ENCODE measurements at regions not wholly inside any gene's neighbourhood (a gene's known extent, or its start where the extent isn't known, plus 50 kb on each side); places are given as distances from the start of the nearest gene placed in this dataset.
"Not testable (repeated sequence)": the region's sequence is repeated elsewhere in the genome, so short reads cannot be mapped to it uniquely, and the experiment has no call there.

- DNase-seq (ENCODE audit: extremely low read depth in 1 of 2, low read depth in 1 of 2) = peak in 1 of 2 donors; percentile 8
Measured at GRCh38 chr10:23493711-23494110, 54.8 kb downstream of the OTUD1 start.

- DNase-seq (ENCODE audit: extremely low read depth in 1 of 2, low read depth in 1 of 2) = no peak
Measured at GRCh38 chr10:23496727-23497126, 57.9 kb downstream of the OTUD1 start.

- no peak for DNase-seq (ENCODE audit: extremely low read depth in 1 of 2, low read depth in 1 of 2)
Measured at GRCh38 chr10:23499372-23500132, 60.7 kb downstream of the OTUD1 start.

- DNase-seq (ENCODE audit: extremely low read depth in 1 of 2, low read depth in 1 of 2) = no peak
Measured at GRCh38 chr10:23505797-23506465, 67.1 kb downstream of the OTUD1 start.

GRCh38 chr10:23512355-23513058, 73.6 kb downstream of the OTUD1 start:
- no peak for DNase-seq (ENCODE audit: extremely low read depth in 1 of 2, low read depth in 1 of 2)

GRCh38 chr10:23513621-23514020, 74.7 kb downstream of the OTUD1 start:
- DNase-seq (ENCODE audit: extremely low read depth in 1 of 2, low read depth in 1 of 2) = not testable (repeated sequence)

GRCh38 chr10:23514321-23514720, 75.4 kb downstream of the OTUD1 start:
- DNase-seq (ENCODE audit: extremely low read depth in 1 of 2, low read depth in 1 of 2) = no peak

- no peak for DNase-seq (ENCODE audit: extremely low read depth in 1 of 2, low read depth in 1 of 2)
Measured at GRCh38 chr10:23516530-23516929, 77.7 kb downstream of the OTUD1 start.

- DNase-seq (ENCODE audit: extremely low read depth in 1 of 2, low read depth in 1 of 2) = no peak
Measured at GRCh38 chr10:23517155-23517554, 78.3 kb downstream of the OTUD1 start.

- no peak for DNase-seq (ENCODE audit: extremely low read depth in 1 of 2, low read depth in 1 of 2)
Measured at GRCh38 chr10:23521735-23522134, 82.9 kb downstream of the OTUD1 start.

- no peak for DNase-seq (ENCODE audit: extremely low read depth in 1 of 2, low read depth in 1 of 2)
Measured at GRCh38 chr10:23522345-23522744, 83.5 kb downstream of the OTUD1 start.

- no peak for DNase-seq (ENCODE audit: extremely low read depth in 1 of 2, low read depth in 1 of 2)
Measured at GRCh38 chr10:23523251-23523650, 84.4 kb downstream of the OTUD1 start.

- no peak for DNase-seq (ENCODE audit: extremely low read depth in 1 of 2, low read depth in 1 of 2)
Measured at GRCh38 chr10:23525406-23525805, 86.5 kb downstream of the OTUD1 start.

GRCh38 chr10:23528419-23528818, 89.5 kb downstream of the OTUD1 start:
- no peak for DNase-seq (ENCODE audit: extremely low read depth in 1 of 2, low read depth in 1 of 2)

GRCh38 chr10:23529625-23530024, 90.8 kb downstream of the OTUD1 start:
- DNase-seq (ENCODE audit: extremely low read depth in 1 of 2, low read depth in 1 of 2) = no peak

GRCh38 chr10:23530079-23530478, 91.2 kb downstream of the OTUD1 start:
- DNase-seq (ENCODE audit: extremely low read depth in 1 of 2, low read depth in 1 of 2) = no peak

GRCh38 chr10:23533212-23533611, 94.3 kb downstream of the OTUD1 start:
- DNase-seq (ENCODE audit: extremely low read depth in 1 of 2, low read depth in 1 of 2) = no peak

- no peak for DNase-seq (ENCODE audit: extremely low read depth in 1 of 2, low read depth in 1 of 2)
Measured at GRCh38 chr10:23534326-23534725, 95.5 kb downstream of the OTUD1 start.

GRCh38 chr10:23534761-23535160, 95.9 kb downstream of the OTUD1 start:
- DNase-seq (ENCODE audit: extremely low read depth in 1 of 2, low read depth in 1 of 2) = no peak

GRCh38 chr10:23535381-23535780, 96.5 kb downstream of the OTUD1 start:
- no peak for DNase-seq (ENCODE audit: extremely low read depth in 1 of 2, low read depth in 1 of 2)

- DNase-seq (ENCODE audit: extremely low read depth in 1 of 2, low read depth in 1 of 2) = no peak
Measured at GRCh38 chr10:23538968-23539367, 100.1 kb downstream of the OTUD1 start.
